Astrocyte of the hippocampus (primary cell): ENCODE measurements at regions not wholly inside any gene's neighbourhood (a gene's known extent, or its start where the extent isn't known, plus 50 kb on each side); places are given as distances from the start of the nearest gene placed in this dataset.
A peak's percentile ranks its signal among the peaks of the same experiment; 100 is the strongest.

Experiments
- DNase-seq: peaks from one replicate; pipeline ENCODE4 v3.0.0; 2011; ENCODE audit warnings: low read depth, low spot score

DNA sequence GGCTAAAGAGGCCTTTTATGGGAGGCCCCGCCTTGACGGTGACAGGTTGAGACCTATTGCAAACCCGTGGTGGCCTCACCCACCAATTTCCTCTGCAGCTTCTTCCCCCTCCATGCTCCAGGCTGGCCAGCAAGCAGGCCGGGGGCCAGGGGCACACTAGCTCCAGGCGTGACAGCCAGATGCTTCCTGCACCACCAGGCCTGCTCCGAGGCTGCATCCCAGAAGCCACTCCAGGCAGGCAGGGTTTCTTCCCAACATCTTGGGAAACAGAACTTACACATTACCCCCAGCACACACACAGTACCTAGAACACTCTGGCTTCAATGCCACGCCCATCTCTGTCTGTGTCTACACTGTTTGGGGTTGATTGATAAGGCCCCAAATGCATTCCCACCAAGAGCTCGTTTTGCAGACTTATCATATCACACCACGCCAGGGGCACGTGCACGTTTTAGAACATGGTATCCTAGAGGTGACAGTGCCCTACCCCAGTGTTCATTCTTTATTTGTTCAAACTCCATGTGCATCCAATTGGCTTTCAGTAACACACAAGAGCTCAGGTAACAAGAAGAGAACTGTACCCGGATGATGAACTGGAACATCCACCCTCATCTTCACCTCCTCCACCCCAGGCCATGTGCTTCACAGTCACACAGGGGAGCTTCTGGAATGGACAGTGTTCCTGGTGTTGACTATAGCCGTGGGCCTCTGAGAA, 221.4 kb upstream of the RREB1 start:
- no peak for DNase-seq

DNA sequence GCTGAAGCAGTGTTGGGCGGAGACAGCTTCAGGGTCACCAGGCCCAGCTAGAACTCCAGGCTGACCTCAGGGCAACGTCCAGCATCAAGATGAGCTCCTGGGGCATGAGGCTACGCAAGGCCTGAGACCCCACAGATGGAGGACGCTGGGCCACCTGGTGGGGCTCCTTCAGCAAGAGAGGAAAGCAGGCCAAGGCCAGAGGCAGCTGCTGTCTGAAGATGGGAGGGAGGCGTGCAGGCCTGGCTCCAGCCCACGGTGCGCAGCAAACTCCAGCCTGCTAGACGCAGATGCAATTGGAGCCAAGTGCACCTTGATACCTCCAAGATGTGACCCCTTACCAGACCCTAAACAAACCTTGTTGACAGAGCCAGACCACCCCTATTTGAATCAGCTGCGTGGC, 220.9 kb upstream of the RREB1 start:
- no peak for DNase-seq

GRCh38 chr6:6889601-6890000, 218.2 kb upstream of the RREB1 start:
- DNase-seq, result no peak

GRCh38 chr6:6890400-6890858, 217.3 kb upstream of the RREB1 start:
- peak; percentile 23 for DNase-seq

DNA sequence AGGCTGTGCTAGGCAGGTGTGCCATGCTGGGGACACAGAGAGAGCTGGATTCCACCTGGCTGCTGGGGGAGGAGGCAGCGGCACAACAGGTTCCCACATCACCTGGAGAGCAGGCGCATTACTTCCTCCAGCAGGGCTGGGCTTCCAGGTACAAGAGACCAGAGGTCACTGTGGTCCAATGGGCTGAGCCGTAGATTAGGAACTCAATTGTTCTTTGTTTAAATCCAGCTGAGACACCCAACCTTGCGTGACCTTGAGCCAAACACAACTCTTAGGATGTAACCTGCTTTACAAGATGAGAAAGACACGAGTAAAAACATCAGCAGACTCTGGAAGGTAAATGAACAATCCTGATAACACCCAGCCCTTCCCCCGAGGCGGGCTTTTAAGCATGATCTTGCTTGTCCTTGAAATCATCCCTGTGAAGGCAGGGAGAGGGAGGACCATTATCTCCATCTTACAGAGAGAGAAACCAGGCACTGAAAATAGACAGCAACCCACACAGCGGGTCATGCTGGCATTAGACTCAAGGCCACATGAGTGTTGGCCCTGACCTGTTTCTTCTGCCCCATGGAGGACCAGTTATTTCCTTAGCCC, 216.5 kb upstream of the RREB1 start:
- DNase-seq, result no peak

DNA sequence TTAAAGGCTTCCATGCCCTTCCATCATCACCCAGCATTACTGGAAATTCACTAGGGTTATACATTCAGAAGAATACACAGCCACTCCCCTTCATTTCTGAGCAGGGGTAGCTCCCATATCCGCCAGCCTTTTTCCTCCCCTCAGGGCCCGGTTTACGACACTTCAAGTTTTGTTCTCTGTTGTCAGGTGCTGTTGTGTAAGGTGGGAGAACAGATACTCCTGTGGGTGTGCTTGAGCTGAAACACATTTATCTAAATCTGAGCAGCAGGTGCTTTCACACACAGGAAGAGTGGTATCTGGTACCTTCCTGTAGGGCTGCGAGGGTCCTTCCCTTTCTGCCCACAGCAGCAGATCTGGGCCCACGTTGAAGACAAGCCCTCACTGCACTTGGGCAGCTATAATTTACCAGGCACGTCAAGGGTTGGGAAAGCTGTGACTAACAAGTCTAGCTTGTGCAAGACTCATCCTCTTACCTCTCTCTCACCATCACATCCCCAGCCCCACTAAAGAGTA, 215.8 kb upstream of the RREB1 start:
- DNase-seq, result no peak

DNA sequence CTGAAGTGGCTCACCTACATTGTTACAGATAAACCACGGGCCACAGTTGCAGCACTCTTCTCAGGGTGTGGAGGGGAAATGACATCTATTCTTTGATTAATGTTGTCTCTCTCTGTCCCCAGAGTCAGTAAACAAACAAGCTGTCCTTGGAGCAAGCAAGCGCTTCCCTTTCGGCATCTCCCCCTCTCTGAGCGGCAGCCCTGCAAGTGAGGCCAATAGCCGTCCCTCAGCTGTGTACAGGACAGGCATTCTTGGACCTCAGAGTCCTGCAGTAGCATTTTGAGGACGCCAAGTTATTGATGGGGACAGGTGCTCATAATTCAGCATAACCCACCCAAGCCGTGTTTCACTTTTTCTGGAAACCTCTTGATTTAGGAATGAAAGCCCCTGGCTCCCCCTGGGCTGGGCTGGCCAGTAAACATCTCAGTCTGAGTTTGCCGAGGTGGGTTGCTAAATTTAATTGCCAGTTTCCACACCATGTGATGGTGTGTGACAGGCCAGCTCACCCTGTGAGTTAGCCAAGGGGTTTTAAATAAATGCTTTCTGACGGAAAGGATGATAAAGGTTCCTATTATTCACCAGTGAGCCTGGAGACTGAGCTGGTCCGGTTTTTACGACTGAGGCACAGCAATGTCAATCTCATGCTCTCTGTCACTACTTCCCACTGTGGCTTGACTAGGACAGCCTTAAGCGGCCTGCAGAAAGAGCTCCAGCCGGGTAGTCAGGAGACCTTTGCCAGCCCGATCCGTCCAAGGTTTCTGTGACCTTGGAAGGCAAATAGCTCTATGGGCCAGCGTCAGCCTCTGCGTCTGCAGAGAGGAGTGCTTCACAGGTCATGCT, 214.8 kb upstream of the RREB1 start:
- no peak for DNase-seq

GRCh38 chr6:6893701-6894100, 214.1 kb upstream of the RREB1 start:
- DNase-seq, result peak; percentile 12

GRCh38 chr6:6895929-6896328, 211.8 kb upstream of the RREB1 start:
- no peak for DNase-seq

- DNase-seq, result no peak
Observed at GRCh38 chr6:6897140-6897539, 210.6 kb upstream of the RREB1 start.

GRCh38 chr6:6900569-6901204, 207.1 kb upstream of the RREB1 start:
- no peak for DNase-seq

DNA sequence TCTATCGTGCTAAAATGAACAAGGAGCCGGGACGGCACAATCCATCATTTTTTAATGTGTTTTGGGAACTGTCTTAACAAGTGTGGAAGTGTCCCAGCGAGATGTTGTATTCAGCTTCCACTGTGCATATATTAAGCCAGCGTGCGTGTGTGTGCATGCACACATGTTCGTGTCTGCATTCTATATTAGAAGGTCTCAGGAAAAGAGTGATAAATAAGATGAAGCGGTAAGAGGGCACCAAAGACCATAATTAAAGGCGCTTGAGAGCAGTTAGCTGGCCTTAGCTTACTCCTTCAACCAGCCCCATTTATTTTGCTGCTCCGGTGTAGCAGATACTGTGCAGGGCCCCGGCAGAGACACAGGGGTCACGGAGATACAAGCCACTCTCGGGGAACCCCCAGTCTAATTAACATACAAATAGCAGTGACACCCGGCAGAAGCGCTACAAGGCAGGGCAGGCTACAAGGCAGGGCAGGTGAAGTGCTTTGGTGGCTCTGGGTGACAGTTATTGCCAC, 206.5 kb upstream of the RREB1 start:
- DNase-seq, result no peak

GRCh38 chr6:6901945-6902344, 205.8 kb upstream of the RREB1 start:
- no peak for DNase-seq

DNA sequence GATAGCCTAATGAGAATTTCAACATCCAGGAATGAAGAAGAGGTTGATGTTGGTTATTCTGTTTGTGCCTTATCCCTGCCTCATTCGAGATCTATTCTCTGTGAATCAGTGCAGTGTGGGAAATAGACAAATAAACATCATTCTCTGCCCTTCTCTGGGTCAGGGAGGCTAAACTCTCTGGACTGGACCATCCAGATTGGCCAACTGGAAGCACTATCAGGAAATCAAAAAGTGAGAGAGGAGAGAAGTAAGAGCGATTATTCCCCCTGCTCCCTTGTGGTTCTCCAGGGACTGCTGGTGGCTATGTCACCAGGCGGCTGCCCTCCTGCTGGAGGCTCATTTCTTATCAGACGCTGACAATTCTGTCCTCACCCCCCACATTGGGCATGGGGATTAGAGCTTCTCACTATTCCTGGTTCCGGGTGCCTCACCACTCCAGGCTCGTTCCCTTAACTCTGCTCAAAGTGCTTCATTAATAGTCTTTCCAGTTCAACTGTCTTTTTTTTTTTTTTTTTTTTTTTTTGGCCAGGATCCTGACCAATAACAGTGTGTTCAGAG, 201.7 kb upstream of the RREB1 start:
- no peak for DNase-seq

DNA sequence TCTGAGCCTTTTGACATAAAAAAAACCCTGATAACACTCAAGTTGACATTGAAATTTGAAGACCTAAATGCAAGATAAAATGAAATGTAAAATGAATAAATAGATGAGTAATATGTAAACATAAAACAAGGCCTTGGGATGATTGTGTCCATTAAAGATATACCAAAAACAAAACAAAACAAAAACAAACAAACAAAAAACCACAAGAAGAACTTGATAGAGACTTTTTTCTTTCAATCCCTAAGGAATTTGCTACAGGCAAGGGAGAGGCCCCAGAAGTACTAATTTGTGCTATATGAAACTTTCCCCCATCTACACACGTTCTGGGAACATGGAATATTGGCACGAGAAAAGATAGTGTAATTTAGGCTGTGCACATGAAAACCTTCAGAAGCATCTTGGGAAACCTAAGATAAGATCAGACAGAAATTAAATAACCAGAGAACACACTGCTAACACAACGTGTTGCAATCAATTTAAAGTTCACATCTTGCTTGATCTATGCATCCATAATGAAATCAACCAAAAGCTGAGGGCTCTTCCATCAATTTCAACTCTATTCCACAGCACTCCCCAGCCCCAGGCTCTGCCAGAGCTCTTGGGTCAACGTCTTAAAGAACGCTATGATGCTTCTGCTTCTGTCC, 201.1 kb upstream of the RREB1 start:
- DNase-seq, result no peak

- DNase-seq, result no peak
Observed at GRCh38 chr6:6907286-6907685, 200.5 kb upstream of the RREB1 start.

DNA sequence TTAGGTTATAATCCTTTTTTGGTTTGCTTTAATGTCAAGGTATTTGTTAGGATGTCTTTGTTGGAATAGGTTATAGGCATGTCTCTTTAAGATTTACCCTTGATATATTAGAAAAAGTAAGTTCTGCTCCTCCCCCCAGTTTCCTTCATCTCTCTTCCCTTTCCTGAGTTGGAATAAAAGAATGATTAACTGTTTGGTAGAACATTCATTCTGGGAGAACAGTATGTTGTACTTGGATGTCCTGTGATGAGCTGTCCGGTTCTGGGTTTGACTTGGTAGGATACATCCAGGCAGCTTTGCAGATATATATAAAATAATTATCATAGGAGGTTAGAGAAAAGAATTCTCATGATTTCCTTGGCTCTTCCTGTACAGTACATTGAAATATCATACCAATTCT, 199.6 kb upstream of the RREB1 start:
- DNase-seq, result no peak

DNA sequence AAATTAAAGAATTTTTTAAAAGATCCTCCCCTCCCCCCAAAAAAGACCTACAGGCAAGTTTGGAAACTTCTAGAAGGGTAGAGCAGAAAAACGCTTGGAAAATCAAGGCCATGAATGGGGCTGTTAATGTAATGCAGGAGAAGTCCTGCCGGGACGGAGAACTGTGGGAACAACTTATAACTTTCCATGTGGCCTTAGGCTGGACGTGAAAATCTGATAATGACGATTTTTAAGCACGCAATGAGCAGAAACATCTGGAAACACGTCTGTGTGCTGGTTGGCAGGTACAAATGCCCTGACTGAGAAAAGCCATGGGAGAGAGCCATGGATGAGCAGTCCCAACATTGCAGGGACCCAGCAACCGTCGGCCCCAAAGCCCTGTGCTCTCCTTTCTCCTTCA, 198.7 kb upstream of the RREB1 start:
- DNase-seq, result no peak

- no peak for DNase-seq
Observed at GRCh38 chr6:6910734-6911295, 196.9 kb upstream of the RREB1 start.

GRCh38 chr6:6911391-6911790, 196.4 kb upstream of the RREB1 start:
- DNase-seq, result no peak
